A673 (cell line): ENCODE measurements at regions not wholly inside any gene's neighbourhood (a gene's known extent, or its start where the extent isn't known, plus 50 kb on each side); places are given as distances from the start of the nearest gene placed in this dataset.

Experiments
- EZH2 ChIP-seq: fragments of 200-600 bp; sonication (generic); IDR thresholded peaks from 2 replicates; pipeline ENCODE4 v1.6.1; 2017; ENCODE audit warnings: borderline replicate concordance, low read depth, mild to moderate bottlenecking, mixed read lengths, antibody characterized with exemption, low read length; ENCODE audit not compliant: poor library complexity, severe bottlenecking
- TF ChIP-seq, protein P1 (sequence below): fragments of 300-800, 200-600 bp; sonication (generic); conservative IDR thresholded peaks from 2 replicates; pipeline ENCODE4 v1.5.1; 2017; ENCODE audit warnings: low read depth, mild to moderate bottlenecking, antibody characterized with exemption, low read length, moderate library complexity, mixed read lengths

DNA sequence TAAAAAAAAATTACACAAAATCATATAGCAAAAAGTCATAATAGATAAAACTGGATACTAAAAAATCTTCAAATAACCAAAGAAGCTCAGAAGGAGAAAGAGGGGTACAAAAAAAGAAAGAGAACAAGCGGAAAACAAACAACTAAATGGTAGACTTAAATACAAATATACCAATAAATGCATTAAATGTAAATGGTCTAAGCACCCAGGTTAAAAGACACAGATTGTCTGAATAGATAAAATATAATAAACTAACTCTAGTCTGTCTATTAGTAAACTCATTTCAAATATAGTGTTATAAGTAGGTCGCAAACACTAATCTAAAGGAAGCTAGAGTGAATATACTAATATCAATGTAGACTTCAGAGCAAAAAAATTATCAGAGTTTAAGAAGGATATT, 357.4 kb downstream of the METTL4 start:
- TF ChIP-seq, protein P1, sequence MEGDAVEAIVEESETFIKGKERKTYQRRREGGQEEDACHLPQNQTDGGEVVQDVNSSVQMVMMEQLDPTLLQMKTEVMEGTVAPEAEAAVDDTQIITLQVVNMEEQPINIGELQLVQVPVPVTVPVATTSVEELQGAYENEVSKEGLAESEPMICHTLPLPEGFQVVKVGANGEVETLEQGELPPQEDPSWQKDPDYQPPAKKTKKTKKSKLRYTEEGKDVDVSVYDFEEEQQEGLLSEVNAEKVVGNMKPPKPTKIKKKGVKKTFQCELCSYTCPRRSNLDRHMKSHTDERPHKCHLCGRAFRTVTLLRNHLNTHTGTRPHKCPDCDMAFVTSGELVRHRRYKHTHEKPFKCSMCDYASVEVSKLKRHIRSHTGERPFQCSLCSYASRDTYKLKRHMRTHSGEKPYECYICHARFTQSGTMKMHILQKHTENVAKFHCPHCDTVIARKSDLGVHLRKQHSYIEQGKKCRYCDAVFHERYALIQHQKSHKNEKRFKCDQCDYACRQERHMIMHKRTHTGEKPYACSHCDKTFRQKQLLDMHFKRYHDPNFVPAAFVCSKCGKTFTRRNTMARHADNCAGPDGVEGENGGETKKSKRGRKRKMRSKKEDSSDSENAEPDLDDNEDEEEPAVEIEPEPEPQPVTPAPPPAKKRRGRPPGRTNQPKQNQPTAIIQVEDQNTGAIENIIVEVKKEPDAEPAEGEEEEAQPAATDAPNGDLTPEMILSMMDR: no peak
- no peak for TF ChIP-seq EZH2
